HCT116 (cell line): ENCODE measurements at regions not wholly inside any gene's neighbourhood (a gene's known extent, or its start where the extent isn't known, plus 50 kb on each side); places are given as distances from the start of the nearest gene placed in this dataset.

Source experiments
- ATAC-seq: fragments of 200-7000 bp; cut with Tn5 transposase; 2 replicates; pipeline ENCODE4 v1.9.1; 2020; ENCODE audit warnings: mild to moderate bottlenecking, moderate library complexity
- BruUV-seq: library from RNA; stranded (reverse); fragments of 400-500 nt; replicated peaks from 2 replicates; lab custom pipeline; 2021; lab: Mats Ljungman, UMichigan
- CTCF ChIA-PET: fragments of 300-600 bp; sonication (Branson Sonifier 250); formaldehyde crosslinking; loops from one replicate; lab custom pipeline; 2021; ENCODE audit warnings: antibody characterized with exemption; lab: Charles Lee
- POLR2A ChIA-PET: fragments of 300-600, 350-600 bp; sonication (Branson Sonifier 250); formaldehyde crosslinking; loops from one replicate; lab custom pipeline; 2021; ENCODE audit warnings: antibody characterized with exemption; lab: Charles Lee
- RAD21 ChIA-PET, 2 experiments: fragments of 300-600 bp; sonication (Branson Sonifier 250); formaldehyde crosslinking; loops; one replicate each; lab custom pipeline; 2023; ENCODE audit warnings: low total read pairs in 2 of 2; ENCODE audit not compliant: uncharacterized antibody in 2 of 2, unreplicated experiment in 2 of 2, low non-redundant PET in 1 of 2; lab: Charles Lee
- DNase-seq: peaks from one replicate; pipeline ENCODE4 v3.0.0-alpha.2; 2010; ENCODE audit warnings: low read depth, low spot score
- H2AFZ ChIP-seq: fragments of 200-600 bp; shearing (Covaris generic), sonication (generic); 2 replicates; pipeline ENCODE4 v1.6.1; 2017; ENCODE audit warnings: low read depth, mixed run types, mixed read lengths, antibody characterized with exemption, low read length; ENCODE audit not compliant: poor library complexity, severe bottlenecking
- H3K27ac ChIP-seq: 2 replicates; pipeline ENCODE4 v1.5.1; 2012; ENCODE audit warnings: low read depth, low read length
- H3K27me3 ChIP-seq: fragments of 200-600 bp; sonication (generic); 2 replicates; pipeline ENCODE4 v1.6.1; 2016; ENCODE audit warnings: mixed run types, low read length, mixed read lengths; ENCODE audit not compliant: insufficient read depth
- H3K36me3 ChIP-seq, 2 experiments: fragments of 200-500 bp in 1 of 2; fragments of 200-600 bp in 1 of 2; sonication (Bioruptor generic) in 1 of 2; sonication (generic) in 1 of 2; 2 replicates each; pipeline versions ENCODE4 v1.5.1 to v1.6.1; 2014 to 2016; ENCODE audit warnings: low read length in 2 of 2, inconsistent platforms in 1 of 2, mixed read lengths in 1 of 2, mixed run types in 1 of 2; ENCODE audit not compliant: insufficient read depth in 2 of 2, control insufficient read depth in 1 of 2
- H3K4me1 ChIP-seq, 2 experiments: fragments of 200-600 bp in 1 of 2; sonication (generic) in 1 of 2; 2 replicates each; pipeline versions ENCODE4 v1.5.1 to v1.6.1; 2012 to 2017; ENCODE audit warnings: low read length in 2 of 2, inconsistent platforms in 1 of 2, mild to moderate bottlenecking in 1 of 2, mixed read lengths in 1 of 2, mixed run types in 1 of 2, moderate library complexity in 1 of 2; ENCODE audit not compliant: insufficient read depth in 2 of 2, control insufficient read depth in 1 of 2
- H3K4me2 ChIP-seq: fragments of 200-600 bp; sonication (generic); 2 replicates; pipeline ENCODE4 v1.6.1; 2017; ENCODE audit warnings: mixed run types, low read length, mixed read lengths
- H3K4me3 ChIP-seq, 2 experiments: fragments of 200-600 bp in 1 of 2; sonication (generic) in 1 of 2; replicated peaks in 1 of 2; 2 replicates each; pipeline ENCODE4 v1.5.1; 2011 to 2016; ENCODE audit warnings: low read length in 2 of 2, control low read depth in 1 of 2, low read depth in 1 of 2, mild to moderate bottlenecking in 1 of 2, mixed read lengths in 1 of 2, mixed run types in 1 of 2
- H3K79me2 ChIP-seq: fragments of 200-600 bp; sonication (generic); 2 replicates; pipeline ENCODE4 v1.6.1; 2017; ENCODE audit warnings: mild to moderate bottlenecking, mixed run types, low read length, moderate library complexity, mixed read lengths; ENCODE audit not compliant: insufficient read depth
- H3K9ac ChIP-seq: fragments of 200-600 bp; sonication (generic); 2 replicates; pipeline ENCODE4 v1.6.1; 2016; ENCODE audit warnings: low read length, mixed read lengths
- H3K9me2 ChIP-seq: fragments of 200-600 bp; sonication (generic), shearing (Covaris generic); 2 replicates; pipeline ENCODE4 v1.6.1; 2017; ENCODE audit warnings: mixed run types, mild to moderate bottlenecking, moderate library complexity; ENCODE audit not compliant: insufficient read depth
- H3K9me3 ChIP-seq, 2 experiments: fragments of 200-500 bp in 1 of 2; fragments of 200-600 bp in 1 of 2; sonication (Bioruptor generic) in 1 of 2; sonication (generic) in 1 of 2; 2 replicates each; pipeline ENCODE4 v1.6.1; 2014 to 2017; ENCODE audit warnings: low read length in 2 of 2, mixed read lengths in 2 of 2, inconsistent platforms in 1 of 2, low read depth in 1 of 2, mild to moderate bottlenecking in 1 of 2, mixed run types in 1 of 2, moderate library complexity in 1 of 2; ENCODE audit not compliant: control insufficient read depth in 1 of 2, insufficient read depth in 1 of 2
- H4K20me1 ChIP-seq: fragments of 200-600 bp; sonication (generic), shearing (Covaris generic); 2 replicates; pipeline ENCODE4 v1.6.1; 2017; ENCODE audit warnings: mixed run types, mild to moderate bottlenecking, moderate library complexity; ENCODE audit not compliant: insufficient read depth
- CBX3 ChIP-seq: IDR thresholded peaks from 2 replicates; pipeline ENCODE4 v1.6.1; 2012; ENCODE audit warnings: low read depth
- EGR1 ChIP-seq: IDR thresholded peaks from 2 replicates; pipeline ENCODE4 v1.6.1; 2012; ENCODE audit warnings: low read depth
- ELF1 ChIP-seq: IDR thresholded peaks from 2 replicates; pipeline ENCODE4 v1.6.1; 2012; ENCODE audit warnings: low read depth, borderline replicate concordance
- EZH2 ChIP-seq: fragments of 200-600 bp; sonication (generic); IDR thresholded peaks from 2 replicates; pipeline ENCODE4 v1.6.1; 2017; ENCODE audit warnings: antibody characterized with exemption, mixed run types
- EZH2phosphoT487 ChIP-seq: fragments of 200-600 bp; IDR thresholded peaks from 2 replicates; pipeline ENCODE4 v1.6.1; 2018; ENCODE audit warnings: antibody characterized with exemption, borderline replicate concordance
- FOSL1 ChIP-seq: IDR thresholded peaks from 2 replicates; pipeline ENCODE4 v1.6.1; 2012; ENCODE audit warnings: low read depth
- JUND ChIP-seq: IDR thresholded peaks from 2 replicates; pipeline ENCODE4 v1.6.1; 2012
- POLR2AphosphoS5 ChIP-seq: IDR thresholded peaks from 2 replicates; pipeline ENCODE4 v1.6.1; 2011; ENCODE audit warnings: mild to moderate bottlenecking, low read depth, low read length, moderate library complexity
- RAD21 ChIP-seq: IDR thresholded peaks from 2 replicates; pipeline ENCODE4 v1.6.1; 2012; ENCODE audit warnings: low read depth, mild to moderate bottlenecking
- SIN3A ChIP-seq: IDR thresholded peaks from 2 replicates; pipeline ENCODE4 v1.6.1; 2012; ENCODE audit warnings: low read depth
- SP1 ChIP-seq: IDR thresholded peaks from 2 replicates; pipeline ENCODE4 v1.6.1; 2012; ENCODE audit warnings: low read depth
- SRF ChIP-seq: IDR thresholded peaks from 2 replicates; pipeline ENCODE4 v1.6.1; 2012; ENCODE audit warnings: low read depth
- TCF7L2 ChIP-seq: IDR thresholded peaks from 2 replicates; pipeline ENCODE4 v1.7.0; 2011; ENCODE audit warnings: borderline replicate concordance, inconsistent platforms; ENCODE audit not compliant: insufficient read depth, insufficient read length; ENCODE audit errors: extremely low read depth
- ZFX ChIP-seq: fragments of 450-650 bp; IDR thresholded peaks from 2 replicates; pipeline ENCODE4 v1.6.1; 2017
- ZNF274 ChIP-seq: fragments of 200-500 bp; sonication (Bioruptor generic); IDR thresholded peaks from 2 replicates; pipeline ENCODE4 v1.6.1; 2014; ENCODE audit warnings: mild to moderate bottlenecking, low read depth, low read length, inconsistent platforms
- intact Hi-C: fragments of 100-400 bp; cut with micrococcal nuclease; formaldehyde crosslinking; loops from 2 replicates; pipeline ENCODE4 v1.10.0; 2022
- TF ChIP-seq, protein P1 (sequence below): IDR thresholded peaks from 2 replicates; pipeline ENCODE4 v1.6.1; 2011; ENCODE audit warnings: mild to moderate bottlenecking, low read length, moderate library complexity; ENCODE audit not compliant: insufficient replicate concordance; ENCODE audit errors: extremely low read depth
- TF ChIP-seq, protein P2 (sequence below): IDR thresholded peaks from 2 replicates; pipeline ENCODE4 v1.6.1; 2012
- TF ChIP-seq, protein P3 (sequence below), 3 experiments: fragments of 200-600 bp in 1 of 3; sonication (generic) in 1 of 3; IDR thresholded peaks in 2 of 3; conservative IDR thresholded peaks in 1 of 3; 2 replicates each; pipeline ENCODE4 v1.5.1; 2012 to 2017; ENCODE audit warnings: low read depth in 2 of 3, low read length in 2 of 3, antibody characterized with exemption in 1 of 3, borderline replicate concordance in 1 of 3, control low read depth in 1 of 3, mild to moderate bottlenecking in 1 of 3, mixed read lengths in 1 of 3, mixed run types in 1 of 3, moderate library complexity in 1 of 3; ENCODE audit not compliant: insufficient read depth in 1 of 3
- TF ChIP-seq, protein P4 (sequence below): IDR thresholded peaks from 2 replicates; pipeline ENCODE4 v1.6.1; 2012

DNA sequence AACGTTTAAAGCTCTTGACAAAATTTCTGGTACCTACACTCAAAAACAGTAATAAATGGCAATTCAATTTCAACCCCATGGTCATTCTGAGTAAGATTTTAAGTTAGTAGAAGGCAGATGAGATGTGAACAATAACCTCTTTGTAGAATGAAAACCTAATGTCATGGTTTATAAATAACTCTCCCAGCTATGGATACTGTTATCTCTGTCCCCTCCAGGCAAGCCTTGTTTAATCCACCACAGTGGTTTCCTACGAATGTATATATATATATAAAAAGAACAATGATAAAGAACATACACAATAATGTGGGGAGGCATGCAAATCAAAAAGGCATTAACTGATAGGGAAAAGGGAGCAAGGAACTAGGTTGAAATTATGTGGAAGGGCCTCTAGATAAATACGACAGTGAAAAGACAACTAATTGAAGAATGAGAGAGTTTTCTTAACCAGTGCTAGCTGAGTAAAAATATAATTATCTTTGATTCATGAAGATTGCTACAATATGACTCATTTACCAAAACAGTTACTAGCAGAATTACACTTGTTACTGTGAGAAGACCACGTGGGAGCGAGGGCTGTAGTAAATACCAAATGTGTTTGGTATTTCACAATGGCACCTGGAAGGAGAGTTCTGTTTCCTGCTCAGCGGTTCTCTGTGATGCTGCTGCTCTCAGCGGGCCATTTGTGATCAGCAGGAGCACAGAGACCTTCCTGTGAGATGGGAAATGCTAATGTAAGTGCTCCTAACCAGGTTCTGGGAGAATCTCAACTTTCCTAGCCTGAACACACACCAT is 173.7 kb downstream of the MBOAT1 start:
- ChIA-PET CTCF (no interaction called here), RAD21 (no interaction called here), POLR2A (no interaction called here)
- no peak overlapping the region for H3K9ac ChIP-seq
- no TSS peak for BruUV-seq
- no peaks in the 10 kb centered on the region for H3K4me1 ChIP-seq
- no peak overlapping the region for H3K27ac ChIP-seq
- no peak overlapping the region for H3K4me2 ChIP-seq
- H3K4me3 ChIP-seq: no peak overlapping the region
- DNase-seq (no peak), ATAC-seq (no peak)
- no peaks in the 10 kb centered on the region for H3K79me2 ChIP-seq
- intact Hi-C loops: no loop called here
- no peak overlapping the region for H2AFZ ChIP-seq
- H3K36me3 ChIP-seq: no peaks in the 10 kb centered on the region
- H3K27me3 ChIP-seq: no peaks in the 10 kb centered on the region
- no peaks in the 10 kb centered on the region for H4K20me1 ChIP-seq
- H3K9me2 ChIP-seq: no peaks in the 10 kb centered on the region
- TF ChIP-seq, protein P1, sequence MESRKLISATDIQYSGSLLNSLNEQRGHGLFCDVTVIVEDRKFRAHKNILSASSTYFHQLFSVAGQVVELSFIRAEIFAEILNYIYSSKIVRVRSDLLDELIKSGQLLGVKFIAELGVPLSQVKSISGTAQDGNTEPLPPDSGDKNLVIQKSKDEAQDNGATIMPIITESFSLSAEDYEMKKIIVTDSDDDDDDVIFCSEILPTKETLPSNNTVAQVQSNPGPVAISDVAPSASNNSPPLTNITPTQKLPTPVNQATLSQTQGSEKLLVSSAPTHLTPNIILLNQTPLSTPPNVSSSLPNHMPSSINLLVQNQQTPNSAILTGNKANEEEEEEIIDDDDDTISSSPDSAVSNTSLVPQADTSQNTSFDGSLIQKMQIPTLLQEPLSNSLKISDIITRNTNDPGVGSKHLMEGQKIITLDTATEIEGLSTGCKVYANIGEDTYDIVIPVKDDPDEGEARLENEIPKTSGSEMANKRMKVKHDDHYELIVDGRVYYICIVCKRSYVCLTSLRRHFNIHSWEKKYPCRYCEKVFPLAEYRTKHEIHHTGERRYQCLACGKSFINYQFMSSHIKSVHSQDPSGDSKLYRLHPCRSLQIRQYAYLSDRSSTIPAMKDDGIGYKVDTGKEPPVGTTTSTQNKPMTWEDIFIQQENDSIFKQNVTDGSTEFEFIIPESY: no peak
- TF ChIP-seq POLR2AphosphoS5 (no peak), FOSL1 (no peak), SRF (no peak), SP1 (no peak), ZNF274 (no peak), EGR1 (no peak), EZH2phosphoT487 (no peak), ZFX (no peak), EZH2 (no peak), TCF7L2 (no peak), SIN3A (no peak), RAD21 (no peak), JUND (no peak), ELF1 (no peak), CBX3 (no peak)
- TF ChIP-seq, protein P2, sequence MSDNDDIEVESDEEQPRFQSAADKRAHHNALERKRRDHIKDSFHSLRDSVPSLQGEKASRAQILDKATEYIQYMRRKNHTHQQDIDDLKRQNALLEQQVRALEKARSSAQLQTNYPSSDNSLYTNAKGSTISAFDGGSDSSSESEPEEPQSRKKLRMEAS: no peak
- TF ChIP-seq, protein P3, sequence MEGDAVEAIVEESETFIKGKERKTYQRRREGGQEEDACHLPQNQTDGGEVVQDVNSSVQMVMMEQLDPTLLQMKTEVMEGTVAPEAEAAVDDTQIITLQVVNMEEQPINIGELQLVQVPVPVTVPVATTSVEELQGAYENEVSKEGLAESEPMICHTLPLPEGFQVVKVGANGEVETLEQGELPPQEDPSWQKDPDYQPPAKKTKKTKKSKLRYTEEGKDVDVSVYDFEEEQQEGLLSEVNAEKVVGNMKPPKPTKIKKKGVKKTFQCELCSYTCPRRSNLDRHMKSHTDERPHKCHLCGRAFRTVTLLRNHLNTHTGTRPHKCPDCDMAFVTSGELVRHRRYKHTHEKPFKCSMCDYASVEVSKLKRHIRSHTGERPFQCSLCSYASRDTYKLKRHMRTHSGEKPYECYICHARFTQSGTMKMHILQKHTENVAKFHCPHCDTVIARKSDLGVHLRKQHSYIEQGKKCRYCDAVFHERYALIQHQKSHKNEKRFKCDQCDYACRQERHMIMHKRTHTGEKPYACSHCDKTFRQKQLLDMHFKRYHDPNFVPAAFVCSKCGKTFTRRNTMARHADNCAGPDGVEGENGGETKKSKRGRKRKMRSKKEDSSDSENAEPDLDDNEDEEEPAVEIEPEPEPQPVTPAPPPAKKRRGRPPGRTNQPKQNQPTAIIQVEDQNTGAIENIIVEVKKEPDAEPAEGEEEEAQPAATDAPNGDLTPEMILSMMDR (IDR thresholded peaks at IDR 0.05 in 2 of 3, conservative IDR thresholded peaks at IDR 0.05 in 1 of 3; ENCODE audit: borderline replicate concordance in 1 of 3, insufficient read depth in 1 of 3, low read depth in 2 of 3, low read length in 2 of 3): no peak
- TF ChIP-seq, protein P4, sequence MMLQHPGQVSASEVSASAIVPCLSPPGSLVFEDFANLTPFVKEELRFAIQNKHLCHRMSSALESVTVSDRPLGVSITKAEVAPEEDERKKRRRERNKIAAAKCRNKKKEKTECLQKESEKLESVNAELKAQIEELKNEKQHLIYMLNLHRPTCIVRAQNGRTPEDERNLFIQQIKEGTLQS: no peak
- H3K9me3 ChIP-seq: no peaks in the 10 kb centered on the region
